Parathyroid adenoma (tissue), 2 donors: ENCODE measurements at regions not wholly inside any gene's neighbourhood (a gene's known extent, or its start where the extent isn't known, plus 50 kb on each side); places are given as distances from the start of the nearest gene placed in this dataset.

Experiments
- H2AFZ ChIP-seq: fragments of 300-600 bp; sonication (generic); one replicate; pipeline ENCODE4 v1.7.0; 2017; ENCODE audit warnings: antibody characterized with exemption, mild to moderate bottlenecking
- H3K27ac ChIP-seq: fragments of 300-600 bp; sonication (generic); one replicate; pipeline ENCODE4 v1.7.0; 2017
- H3K27me3 ChIP-seq: fragments of 300-600 bp; sonication (generic); one replicate; pipeline ENCODE4 v1.7.0; 2017; ENCODE audit warnings: low read length; ENCODE audit not compliant: control insufficient read depth, insufficient read depth
- H3K36me3 ChIP-seq: fragments of 300-600 bp; sonication (generic); one replicate; pipeline ENCODE4 v1.7.0; 2017; ENCODE audit warnings: low read length; ENCODE audit not compliant: control insufficient read depth, insufficient read depth
- H3K4me1 ChIP-seq: fragments of 300-600 bp; sonication (generic); one replicate; pipeline ENCODE4 v1.7.0; 2017; ENCODE audit warnings: control low read depth
- H3K4me2 ChIP-seq: fragments of 300-600 bp; sonication (generic); one replicate; pipeline ENCODE4 v1.7.0; 2017; ENCODE audit warnings: low read length
- H3K4me3 ChIP-seq: fragments of 300-600 bp; sonication (generic); one replicate; pipeline ENCODE4 v1.7.0; 2017; ENCODE audit warnings: low read depth, low read length
- H3K79me2 ChIP-seq: fragments of 300-600 bp; sonication (generic); one replicate; pipeline ENCODE4 v1.7.0; 2017; ENCODE audit warnings: control low read depth
- H3K9ac ChIP-seq: fragments of 300-600 bp; sonication (generic); one replicate; pipeline ENCODE4 v1.7.0; 2017; ENCODE audit warnings: mild to moderate bottlenecking
- H3K9me3 ChIP-seq: fragments of 300-600 bp; sonication (generic); one replicate; pipeline ENCODE4 v1.7.0; 2017; ENCODE audit warnings: low read length; ENCODE audit not compliant: control insufficient read depth
- CTCF ChIP-seq: fragments of 300-600 bp; sonication (generic); IDR thresholded peaks from one replicate; pipeline ENCODE4 v1.7.0; 2017; ENCODE audit warnings: antibody characterized with exemption, mild to moderate bottlenecking
- donor health status: primary hyperparathyroidism.

- no peak overlapping the region for H3K4me2 ChIP-seq
- no peak for TF ChIP-seq CTCF
- H3K79me2 ChIP-seq = no peaks in the 10 kb centered on the region
- H3K27ac ChIP-seq = no peak overlapping the region
- no peak overlapping the region for H2AFZ ChIP-seq
- H3K9me3 ChIP-seq = no peaks in the 10 kb centered on the region
- no peaks in the 10 kb centered on the region for H3K4me1 ChIP-seq
- no peak overlapping the region for H3K4me3 ChIP-seq
- no peak overlapping the region for H3K9ac ChIP-seq
- no peaks in the 10 kb centered on the region for H3K36me3 ChIP-seq
- no peaks in the 10 kb centered on the region for H3K27me3 ChIP-seq
Measured at GRCh38 chrY:15415165-15415564, 890.8 kb downstream of the NLGN4Y start.

- no peaks in the 10 kb centered on the region for H3K4me1 ChIP-seq
- TF ChIP-seq CTCF = no peak
- no peak overlapping the region for H3K9ac ChIP-seq
- no peak overlapping the region for H2AFZ ChIP-seq
- H3K4me3 ChIP-seq = no peak overlapping the region
- H3K4me2 ChIP-seq = no peak overlapping the region
- no peaks in the 10 kb centered on the region for H3K36me3 ChIP-seq
- no peaks in the 10 kb centered on the region for H3K9me3 ChIP-seq
- no peak overlapping the region for H3K27ac ChIP-seq
- no peaks in the 10 kb centered on the region for H3K79me2 ChIP-seq
- H3K27me3 ChIP-seq = no peaks in the 10 kb centered on the region
Measured at GRCh38 chrY:15418613-15419012, 894.3 kb downstream of the NLGN4Y start.

- Histone ChIP-seq H3K4me1 (no peaks in the 10 kb centered on the region), H3K36me3 (no peaks in the 10 kb centered on the region), H3K79me2 (no peaks in the 10 kb centered on the region), H2AFZ (no peak overlapping the region), H3K4me3 (peak overlapping the region; percentile 59), H3K9me3 (no peaks in the 10 kb centered on the region), H3K27ac (no peak overlapping the region), H3K27me3 (no peaks in the 10 kb centered on the region), H3K9ac (no peak overlapping the region), H3K4me2 (peak overlapping the region; percentile 69)
- no peak for TF ChIP-seq CTCF
Measured at GRCh38 chrY:15424665-15425132, 900.4 kb downstream of the NLGN4Y start.

GRCh38 chrY:15440021-15440695, 915.8 kb downstream of the NLGN4Y start:
- no peak overlapping the region for H3K4me3 ChIP-seq
- no peaks in the 10 kb centered on the region for H3K79me2 ChIP-seq
- no peak overlapping the region for H2AFZ ChIP-seq
- H3K4me1 ChIP-seq = no peaks in the 10 kb centered on the region
- TF ChIP-seq CTCF = no peak
- no peaks in the 10 kb centered on the region for H3K36me3 ChIP-seq
- no peaks in the 10 kb centered on the region for H3K27me3 ChIP-seq
- H3K9ac ChIP-seq = no peak overlapping the region
- no peaks in the 10 kb centered on the region for H3K9me3 ChIP-seq
- H3K4me2 ChIP-seq = no peak overlapping the region
- no peak overlapping the region for H3K27ac ChIP-seq
